LNCaP clone FGC (cell line): ENCODE measurements at regions not wholly inside any gene's neighbourhood (a gene's known extent, or its start where the extent isn't known, plus 50 kb on each side); places are given as distances from the start of the nearest gene placed in this dataset.

Experiments
- DNase-seq: peaks from one replicate; pipeline ENCODE4 v3.0.0-alpha.2; 2011; ENCODE audit warnings: low read depth
- H3K4me3 ChIP-seq: 2 replicates; pipeline ENCODE4 v1.5.1; 2011; ENCODE audit warnings: mild to moderate bottlenecking, low read depth, low read length, control low read depth
- CTCF ChIP-seq: IDR thresholded peaks from 2 replicates; pipeline ENCODE4 v1.5.1; 2012; ENCODE audit warnings: mild to moderate bottlenecking; ENCODE audit not compliant: control insufficient read depth, insufficient read depth; ENCODE audit errors: extremely low read depth

- no peak overlapping the region for H3K4me3 ChIP-seq
- DNase-seq = no peak
- TF ChIP-seq CTCF = no peak
Measured at GRCh38 chr18:77906103-77906892, 656.6 kb downstream of the GALR1 start.

DNA sequence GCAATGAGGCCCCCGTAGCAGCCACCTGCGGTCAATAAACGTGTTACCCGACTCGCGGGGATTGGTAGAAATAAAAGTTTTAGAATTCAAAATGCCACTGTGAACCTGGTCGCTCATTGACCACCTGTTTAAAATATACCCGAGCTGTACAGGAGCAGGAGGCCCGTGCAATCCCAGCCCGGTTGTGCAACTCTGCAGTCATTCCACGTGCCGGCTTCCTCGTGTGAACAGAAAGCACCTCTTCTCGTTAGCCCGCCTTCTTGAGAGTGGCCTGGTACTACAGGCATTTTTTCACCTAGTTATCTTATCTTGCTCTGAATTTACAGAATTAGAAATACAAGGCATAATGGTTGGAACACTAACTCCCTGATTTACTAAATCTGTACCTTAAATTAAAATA lies 660.7 kb downstream of the GALR1 start:
- no peak overlapping the region for H3K4me3 ChIP-seq
- DNase-seq = no peak
- no peak for TF ChIP-seq CTCF

- DNase-seq = no peak
- TF ChIP-seq CTCF = no peak
Measured at GRCh38 chr18:77911971-77912605, 662.4 kb downstream of the GALR1 start.

DNA sequence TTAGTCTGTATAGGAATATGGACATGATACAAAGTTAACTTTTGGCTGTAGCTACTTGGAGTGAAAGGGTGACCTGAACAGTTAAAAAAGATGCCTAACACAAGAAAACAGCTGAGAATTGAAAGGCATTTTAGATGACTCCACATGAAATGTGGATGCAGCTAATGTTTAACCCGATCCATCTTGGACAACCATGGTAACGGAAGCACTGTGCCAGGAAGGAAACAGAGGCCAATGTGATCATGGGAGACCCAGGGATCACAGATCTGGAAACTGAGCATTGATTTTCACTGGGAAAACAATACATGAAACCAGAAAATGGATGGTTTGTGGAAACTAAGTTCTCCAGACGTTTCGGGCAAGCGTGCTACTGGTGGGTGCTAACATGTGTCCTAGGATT lies 669.1 kb downstream of the GALR1 start:
- no peak for TF ChIP-seq CTCF
- H3K4me3 ChIP-seq = no peak overlapping the region
- no peak for DNase-seq

More at GRCh38 chr18:77911971-77912605, 662.4 kb downstream of the GALR1 start:
- H3K4me3 ChIP-seq = no peak overlapping the region

DNA sequence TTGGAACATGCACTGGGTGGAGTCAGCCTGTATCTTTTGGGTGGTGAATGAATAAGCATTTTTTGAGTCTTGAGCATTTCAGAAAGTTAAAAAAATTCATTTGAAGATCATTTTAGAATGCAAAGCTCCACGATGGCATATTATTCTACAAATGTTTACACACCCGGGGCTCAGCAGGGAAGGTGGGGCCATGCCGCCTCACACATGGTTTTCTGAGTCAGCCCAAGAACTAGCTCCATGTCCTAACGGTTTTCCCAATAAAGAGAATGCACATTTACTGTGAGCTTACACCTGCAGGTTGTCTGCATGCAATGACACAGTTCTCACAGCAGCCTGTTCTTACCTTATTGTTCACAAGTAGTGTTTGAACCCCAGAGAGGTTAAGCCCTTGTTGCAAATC lies 670.3 kb downstream of the GALR1 start:
- DNase-seq = no peak
- TF ChIP-seq CTCF = no peak
- H3K4me3 ChIP-seq = no peak overlapping the region

DNA sequence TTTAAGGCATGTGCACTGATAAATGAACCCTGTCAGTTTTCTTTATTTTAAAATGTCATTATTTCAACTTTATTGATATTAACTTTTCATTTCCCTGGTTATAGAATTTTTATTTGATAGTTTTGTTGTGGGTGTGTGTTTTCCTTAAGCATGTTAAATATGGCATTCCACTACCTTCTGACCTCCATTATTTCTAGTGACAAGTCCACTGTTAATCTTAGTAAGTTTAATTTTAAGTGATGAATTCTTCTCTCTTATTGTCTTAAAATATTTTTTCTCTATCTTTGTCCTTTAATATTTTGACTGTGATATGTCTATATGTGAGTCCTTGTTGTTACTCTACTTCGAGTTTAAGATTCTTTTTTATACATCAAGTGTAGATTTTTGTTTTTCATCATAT lies 685.7 kb downstream of the GALR1 start:
- no peak overlapping the region for H3K4me3 ChIP-seq
- TF ChIP-seq CTCF = no peak
- DNase-seq = no peak
